Thyroid gland (tissue), 4 donors: ENCODE measurements at regions not wholly inside any gene's neighbourhood (a gene's known extent, or its start where the extent isn't known, plus 50 kb on each side); places are given as distances from the start of the nearest gene placed in this dataset.

ENCODE experiments used
- DNase-seq, 2 donors: peaks; one replicate each; pipeline ENCODE4 v3.0.0-alpha.2; 2019
- H3K27ac ChIP-seq, 3 donors: fragments of 200-600 bp; sonication (generic); 1 replicate in 2 of 3; 2 replicates in 1 of 3; pipeline ENCODE4 v1.5.1; 2016 to 2019; ENCODE audit warnings: mild to moderate bottlenecking in 1 of 3, moderate library complexity in 1 of 3
- H3K27me3 ChIP-seq: fragments of 200-600 bp; sonication (generic); one replicate; pipeline ENCODE4 v1.5.1; 2019
- H3K36me3 ChIP-seq, 2 donors: fragments of 200-600 bp; sonication (generic); one replicate each; pipeline ENCODE4 v1.5.1; 2016 to 2019
- H3K4me1 ChIP-seq, 2 donors: fragments of 200-600 bp; sonication (generic); one replicate each; pipeline ENCODE4 v1.5.1; 2017 to 2019
- H3K4me3 ChIP-seq, 3 donors: fragments of 200-600 bp; sonication (generic); replicated peaks in 1 of 3; 1 replicate in 2 of 3; 2 replicates in 1 of 3; pipeline ENCODE4 v1.5.1; 2016; ENCODE audit warnings: mild to moderate bottlenecking in 1 of 3
- H3K9me3 ChIP-seq: fragments of 200-600 bp; sonication (generic); one replicate; pipeline ENCODE4 v1.5.1; 2017
- CTCF ChIP-seq, 6 experiments: fragments of 200-600 bp in 3 of 6; fragments of 450-650 bp in 3 of 6; sonication (generic) in 3 of 6; IDR thresholded peaks; one replicate each; pipeline ENCODE4 v1.5.1; 2016 to 2019; ENCODE audit warnings: antibody characterized with exemption in 6 of 6, mild to moderate bottlenecking in 2 of 6, inconsistent platforms in 1 of 6, moderate library complexity in 1 of 6
- POLR2A ChIP-seq, 2 donors: fragments of 450-650 bp; IDR thresholded peaks; one replicate each; pipeline ENCODE4 v1.6.1; 2017; ENCODE audit warnings: antibody characterized with exemption in 2 of 2, mild to moderate bottlenecking in 2 of 2, moderate library complexity in 1 of 2
- WGBS, 2 donors: methylation state at CpG; one replicate each; pipeline ENCODE4 v1.1.5; 2017; 5-methylcytosine and 5-hydroxymethylcytosine counted together
- intact Hi-C: fragments of 100-400 bp; cut with DNase I; formaldehyde crosslinking; loops from one replicate; pipeline ENCODE4 v1.15.1; 2023

- TF ChIP-seq POLR2A (IDR thresholded peaks at IDR 0.05), result no peak
- no peak for TF ChIP-seq CTCF (IDR thresholded peaks at IDR 0.05)
- H3K9me3 ChIP-seq, result no peaks in the 10 kb centered on the region
- no peak for DNase-seq
- intact Hi-C loops, result no loop called here
- H3K4me3 ChIP-seq, result no peak overlapping the region
- 76 to 88% methylated on average over 2 of the region's 2 CpGs for WGBS, 2 donors
- H3K27me3 ChIP-seq, result no peaks in the 10 kb centered on the region
- no peak overlapping the region for H3K27ac ChIP-seq
- H3K4me1 ChIP-seq, result no peaks in the 10 kb centered on the region
- H3K36me3 ChIP-seq, result no peaks in the 10 kb centered on the region
Measured at GRCh38 chr11:128250482-128250881, 336.9 kb downstream of the ETS1 start.

- no peaks in the 10 kb centered on the region for H3K9me3 ChIP-seq
- no peak overlapping the region for H3K4me3 ChIP-seq
- intact Hi-C loops, result no loop called here
- no peaks in the 10 kb centered on the region for H3K27me3 ChIP-seq
- no peaks in the 10 kb centered on the region for H3K4me1 ChIP-seq
- H3K36me3 ChIP-seq, result no peaks in the 10 kb centered on the region
- 40 to 58% methylated on average over 6 of the region's 6 CpGs for WGBS, 2 donors
- TF ChIP-seq CTCF (IDR thresholded peaks at IDR 0.05), result no peak
- TF ChIP-seq POLR2A (IDR thresholded peaks at IDR 0.05), result no peak
- no peak for DNase-seq
- H3K27ac ChIP-seq, result no peak overlapping the region
Measured at GRCh38 chr11:128246810-128247594, 340.4 kb downstream of the ETS1 start.

GRCh38 chr11:128246364-128246801 is 341.0 kb downstream of the ETS1 start:
- H3K27ac ChIP-seq, result no peak overlapping the region
- intact Hi-C loops, result no loop called here
- WGBS, 2 donors, result 41 to 50% methylated on average over 8 of the region's 8 CpGs

GRCh38 chr11:128244871-128245270 is 342.5 kb downstream of the ETS1 start:
- no peaks in the 10 kb centered on the region for H3K4me1 ChIP-seq
- TF ChIP-seq POLR2A (IDR thresholded peaks at IDR 0.05) (no peak), CTCF (IDR thresholded peaks at IDR 0.05) (no peak)
- no peak overlapping the region for H3K4me3 ChIP-seq
- no peaks in the 10 kb centered on the region for H3K36me3 ChIP-seq
- intact Hi-C loops, result no loop called here
- H3K9me3 ChIP-seq, result no peaks in the 10 kb centered on the region
- 91 to 94% methylated on average over 5 of the region's 5 CpGs for WGBS, 2 donors
- no peak overlapping the region for H3K27ac ChIP-seq
- no peaks in the 10 kb centered on the region for H3K27me3 ChIP-seq
- no peak for DNase-seq

More at GRCh38 chr11:128246364-128246801, 341.0 kb downstream of the ETS1 start:
- no peak for TF ChIP-seq CTCF (IDR thresholded peaks at IDR 0.05)
- TF ChIP-seq POLR2A (IDR thresholded peaks at IDR 0.05), result no peak
- H3K27me3 ChIP-seq, result no peaks in the 10 kb centered on the region
- no peak overlapping the region for H3K4me3 ChIP-seq
- no peak for DNase-seq
- H3K4me1 ChIP-seq, result no peaks in the 10 kb centered on the region
- H3K9me3 ChIP-seq, result no peaks in the 10 kb centered on the region
- H3K36me3 ChIP-seq, result no peaks in the 10 kb centered on the region

GRCh38 chr11:128242451-128242850 is 344.9 kb downstream of the ETS1 start:
- no peak overlapping the region for H3K4me3 ChIP-seq
- no peaks in the 10 kb centered on the region for H3K9me3 ChIP-seq
- no peak overlapping the region for H3K27ac ChIP-seq
- 75 to 90% methylated on average over 1 of the region's 1 CpG for WGBS, 2 donors
- TF ChIP-seq CTCF (IDR thresholded peaks at IDR 0.05), result no peak
- no peak for TF ChIP-seq POLR2A (IDR thresholded peaks at IDR 0.05)
- no peak for DNase-seq
- intact Hi-C loops, result no loop called here
- H3K36me3 ChIP-seq, result no peaks in the 10 kb centered on the region
- no peaks in the 10 kb centered on the region for H3K4me1 ChIP-seq
- no peaks in the 10 kb centered on the region for H3K27me3 ChIP-seq
